Retinal pigment epithelial cell (primary cell): ENCODE measurements at regions not wholly inside any gene's neighbourhood (a gene's known extent, or its start where the extent isn't known, plus 50 kb on each side); places are given as distances from the start of the nearest gene placed in this dataset.

ENCODE experiments used
- DNase-seq: peaks from one replicate; pipeline ENCODE4 v3.0.0-alpha.2; 2010; ENCODE audit warnings: low read depth
- H3K4me3 ChIP-seq: 2 replicates; pipeline ENCODE4 v1.5.1; 2011; ENCODE audit warnings: mild to moderate bottlenecking, low read length, control low read depth, moderate library complexity
- TF ChIP-seq, protein P1 (sequence below): conservative IDR thresholded peaks from 2 replicates; pipeline ENCODE4 v1.5.1; 2011; ENCODE audit warnings: low read depth, low read length, control low read depth, inconsistent platforms

DNA sequence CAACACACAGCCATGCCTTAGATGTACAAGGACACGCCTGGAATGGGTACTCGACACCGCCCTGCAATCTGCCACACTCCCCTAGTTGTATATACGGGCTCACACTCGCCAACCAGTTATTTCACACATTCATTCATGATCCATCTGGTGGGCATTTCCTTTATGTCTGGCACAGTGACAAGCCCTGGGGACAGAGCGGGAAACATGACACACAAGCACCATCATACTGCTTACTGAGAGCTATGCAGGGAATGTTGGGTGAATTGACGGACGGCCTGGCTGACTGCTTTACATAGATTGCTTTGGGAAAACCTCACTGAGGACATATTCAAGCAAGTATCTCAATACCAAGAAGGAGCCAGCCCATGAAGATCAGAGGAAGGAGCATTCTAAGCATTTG is 448.0 kb upstream of the SPRED2 start:
- H3K4me3 ChIP-seq, result no peak overlapping the region
- DNase-seq, result no peak
- TF ChIP-seq, protein P1, sequence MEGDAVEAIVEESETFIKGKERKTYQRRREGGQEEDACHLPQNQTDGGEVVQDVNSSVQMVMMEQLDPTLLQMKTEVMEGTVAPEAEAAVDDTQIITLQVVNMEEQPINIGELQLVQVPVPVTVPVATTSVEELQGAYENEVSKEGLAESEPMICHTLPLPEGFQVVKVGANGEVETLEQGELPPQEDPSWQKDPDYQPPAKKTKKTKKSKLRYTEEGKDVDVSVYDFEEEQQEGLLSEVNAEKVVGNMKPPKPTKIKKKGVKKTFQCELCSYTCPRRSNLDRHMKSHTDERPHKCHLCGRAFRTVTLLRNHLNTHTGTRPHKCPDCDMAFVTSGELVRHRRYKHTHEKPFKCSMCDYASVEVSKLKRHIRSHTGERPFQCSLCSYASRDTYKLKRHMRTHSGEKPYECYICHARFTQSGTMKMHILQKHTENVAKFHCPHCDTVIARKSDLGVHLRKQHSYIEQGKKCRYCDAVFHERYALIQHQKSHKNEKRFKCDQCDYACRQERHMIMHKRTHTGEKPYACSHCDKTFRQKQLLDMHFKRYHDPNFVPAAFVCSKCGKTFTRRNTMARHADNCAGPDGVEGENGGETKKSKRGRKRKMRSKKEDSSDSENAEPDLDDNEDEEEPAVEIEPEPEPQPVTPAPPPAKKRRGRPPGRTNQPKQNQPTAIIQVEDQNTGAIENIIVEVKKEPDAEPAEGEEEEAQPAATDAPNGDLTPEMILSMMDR, result no peak

DNA sequence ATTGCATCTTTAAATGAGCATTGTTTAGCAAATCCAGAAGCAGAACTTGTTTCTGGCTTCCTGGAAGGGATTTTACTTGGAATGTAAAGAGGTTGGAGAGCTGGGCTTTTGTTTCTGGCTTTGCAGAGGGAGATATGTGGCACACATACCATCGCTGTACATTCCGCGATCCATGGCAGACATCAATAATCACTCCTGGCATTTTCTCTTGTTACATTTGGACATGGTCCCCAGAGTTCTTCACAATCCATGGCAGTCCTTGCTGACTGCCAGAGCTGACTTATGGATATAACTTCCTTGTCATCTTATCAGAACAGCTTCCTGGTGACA is 445.6 kb upstream of the SPRED2 start:
- TF ChIP-seq, protein P1, result no peak
- no peak overlapping the region for H3K4me3 ChIP-seq

DNA sequence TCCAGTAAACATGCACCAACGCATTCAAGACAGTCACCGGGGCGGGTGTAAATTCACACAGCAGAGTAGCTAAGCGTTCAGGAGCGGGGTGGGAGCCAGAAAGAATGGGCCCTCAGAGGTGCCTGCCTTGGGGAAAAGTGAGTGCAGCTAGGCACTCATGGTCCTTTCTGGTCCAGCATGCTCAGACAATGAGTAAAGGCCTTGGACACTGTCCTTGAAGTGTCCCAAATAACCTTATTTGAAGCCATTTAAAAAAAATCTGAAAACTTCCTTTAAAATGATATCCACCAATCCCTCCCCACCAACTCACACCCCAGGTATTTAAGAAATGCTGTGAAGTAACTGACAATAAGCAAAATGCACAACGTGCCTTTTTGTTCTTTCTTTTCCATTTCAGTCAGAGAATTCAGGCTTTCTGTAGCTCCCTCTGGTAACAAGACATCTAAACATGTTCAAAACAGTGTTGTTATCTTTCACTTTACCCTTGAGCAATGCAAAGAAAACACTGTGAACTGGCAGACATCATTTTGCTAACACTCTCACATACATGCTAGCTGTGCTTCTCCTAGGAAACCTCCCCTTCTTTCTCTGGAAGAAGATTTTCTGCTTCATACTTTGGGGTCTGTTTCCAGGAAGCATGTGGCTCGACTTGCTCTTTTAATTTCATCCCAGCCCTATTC is 445.1 kb upstream of the SPRED2 start:
- DNase-seq, result no peak
- TF ChIP-seq, protein P1, result no peak
- H3K4me3 ChIP-seq, result no peak overlapping the region

More for the DNA sequence above, 445.6 kb upstream of the SPRED2 start:
- DNase-seq, result no peak

DNA sequence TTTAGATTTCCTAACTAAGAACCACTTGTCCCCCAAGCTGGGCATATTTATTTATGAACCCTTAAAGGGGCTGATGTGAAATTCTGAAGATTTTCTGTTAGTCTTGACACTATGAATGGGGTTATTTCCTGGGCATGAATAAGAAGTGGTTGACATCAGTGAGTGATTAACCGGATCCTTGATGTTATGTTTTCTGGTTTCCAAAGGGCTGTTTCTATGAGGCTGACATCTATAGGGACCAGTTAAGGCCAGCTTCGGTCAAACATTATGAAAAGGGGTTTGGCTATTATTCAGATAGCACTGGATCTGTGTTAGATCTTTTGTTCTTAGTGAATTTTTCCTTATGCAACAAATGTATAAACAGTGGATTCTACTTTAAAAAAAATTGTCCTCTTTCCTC is 443.7 kb upstream of the SPRED2 start:
- no peak for DNase-seq
- TF ChIP-seq, protein P1, result no peak
- H3K4me3 ChIP-seq, result no peak overlapping the region

DNA sequence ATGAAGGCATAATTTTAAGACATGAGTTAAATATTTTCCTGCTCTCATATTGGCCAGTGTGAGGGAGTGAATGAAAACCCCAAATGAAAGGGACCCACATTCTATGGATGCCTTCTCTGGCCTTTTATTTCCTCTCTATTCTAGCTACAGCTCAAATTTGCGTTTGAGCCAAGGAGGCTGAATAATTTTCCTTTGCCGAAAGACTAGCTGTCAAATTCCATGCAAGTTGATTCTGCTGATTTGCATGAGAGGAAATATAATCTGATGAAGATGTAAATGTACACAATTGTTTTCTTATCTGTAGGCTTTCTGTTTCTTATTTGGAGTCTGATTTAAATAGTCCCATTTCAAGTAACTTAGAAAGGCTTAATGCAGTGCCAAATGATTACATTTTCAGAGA is 438.4 kb upstream of the SPRED2 start:
- DNase-seq, result no peak
- TF ChIP-seq, protein P1, result no peak

DNA sequence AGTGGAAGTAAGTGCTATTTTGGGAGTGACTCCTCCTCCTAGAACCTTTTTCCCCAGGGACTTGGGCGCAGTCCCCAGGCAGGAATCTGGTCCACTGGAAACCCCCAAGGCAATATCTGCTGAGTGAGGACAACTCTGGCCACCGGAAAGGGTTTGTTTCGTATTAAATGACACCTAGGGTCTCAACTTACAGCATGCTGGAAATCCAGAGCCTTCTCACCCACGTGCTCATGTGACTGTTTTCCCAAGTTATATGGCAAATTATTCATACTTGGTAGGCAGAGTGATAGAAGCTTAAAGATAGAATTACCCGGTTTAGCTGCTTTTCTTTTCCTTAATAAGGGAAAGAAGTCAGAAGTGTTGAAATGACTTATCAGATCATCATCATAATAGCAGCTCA is 436.9 kb upstream of the SPRED2 start:
- no peak overlapping the region for H3K4me3 ChIP-seq
- TF ChIP-seq, protein P1, result no peak
- no peak for DNase-seq

More for the DNA sequence above, 438.4 kb upstream of the SPRED2 start:
- no peak overlapping the region for H3K4me3 ChIP-seq

DNA sequence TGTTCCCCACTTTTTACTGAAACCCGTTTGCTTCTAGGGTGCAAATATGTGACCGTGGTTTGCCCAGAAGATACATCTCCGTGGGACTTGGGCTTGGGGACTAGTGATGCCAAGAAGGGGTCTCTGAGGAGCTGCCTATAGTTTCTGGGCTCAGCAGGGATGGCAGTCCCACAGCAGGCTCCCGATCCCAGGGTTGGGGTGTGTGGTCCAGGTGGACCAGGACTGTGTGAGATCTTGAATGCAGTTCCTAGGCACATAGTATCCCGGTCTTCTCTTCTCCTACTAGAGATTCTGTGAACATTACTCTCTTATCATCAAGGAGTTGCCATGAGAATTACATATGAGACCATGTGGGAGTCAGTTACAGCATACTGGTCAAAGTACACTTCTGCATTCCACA is 435.8 kb upstream of the SPRED2 start:
- no peak overlapping the region for H3K4me3 ChIP-seq
- DNase-seq, result no peak
- TF ChIP-seq, protein P1, result no peak
